ENCODE measurements at regions not wholly inside any gene's neighbourhood (a gene's known extent, or its start where the extent isn't known, plus 50 kb on each side); places are given as distances from the start of the nearest gene placed in this dataset.
A peak's percentile ranks its signal among the peaks of the same experiment; 100 is the strongest.

DNA sequence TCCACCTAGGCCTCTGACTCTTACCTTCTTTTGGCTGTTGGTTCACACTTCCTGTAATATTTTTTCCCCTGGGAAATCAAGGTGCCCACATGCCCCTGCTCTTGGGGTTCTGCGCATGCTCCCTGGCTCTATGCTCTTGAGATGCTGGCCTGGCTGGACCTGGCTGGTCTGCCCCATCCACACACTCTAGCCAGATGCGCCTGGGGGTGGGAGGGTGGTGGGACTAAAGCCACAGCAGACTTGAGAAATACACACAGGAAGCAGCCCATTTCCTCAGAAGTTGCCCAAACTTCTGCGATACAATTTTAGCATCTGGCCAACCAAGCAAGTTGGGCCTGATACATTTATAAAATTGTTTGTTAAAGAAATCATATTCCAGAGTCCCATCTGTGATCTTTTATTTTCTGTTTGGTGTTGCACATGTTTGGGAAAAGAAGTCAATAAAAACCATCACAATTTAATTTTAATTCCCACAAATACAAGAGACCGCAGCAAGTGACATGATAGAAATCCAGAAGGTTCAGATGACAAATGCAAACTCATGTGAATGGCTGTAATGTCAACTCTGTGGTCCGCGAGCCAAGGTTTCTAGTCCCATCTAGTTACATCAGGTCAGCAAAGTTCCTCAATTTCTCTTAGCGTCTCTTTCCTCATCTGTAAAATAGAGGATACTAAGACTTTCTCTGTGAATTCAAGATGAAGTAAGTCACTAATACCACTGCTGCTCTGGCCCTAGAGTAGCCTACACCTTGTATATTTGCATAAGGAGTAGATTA is 55.9 kb upstream of the MEF2A start:
- no peak for DNase-seq (ENCODE audit: low spot score)
- TF ChIP-seq, protein P1, sequence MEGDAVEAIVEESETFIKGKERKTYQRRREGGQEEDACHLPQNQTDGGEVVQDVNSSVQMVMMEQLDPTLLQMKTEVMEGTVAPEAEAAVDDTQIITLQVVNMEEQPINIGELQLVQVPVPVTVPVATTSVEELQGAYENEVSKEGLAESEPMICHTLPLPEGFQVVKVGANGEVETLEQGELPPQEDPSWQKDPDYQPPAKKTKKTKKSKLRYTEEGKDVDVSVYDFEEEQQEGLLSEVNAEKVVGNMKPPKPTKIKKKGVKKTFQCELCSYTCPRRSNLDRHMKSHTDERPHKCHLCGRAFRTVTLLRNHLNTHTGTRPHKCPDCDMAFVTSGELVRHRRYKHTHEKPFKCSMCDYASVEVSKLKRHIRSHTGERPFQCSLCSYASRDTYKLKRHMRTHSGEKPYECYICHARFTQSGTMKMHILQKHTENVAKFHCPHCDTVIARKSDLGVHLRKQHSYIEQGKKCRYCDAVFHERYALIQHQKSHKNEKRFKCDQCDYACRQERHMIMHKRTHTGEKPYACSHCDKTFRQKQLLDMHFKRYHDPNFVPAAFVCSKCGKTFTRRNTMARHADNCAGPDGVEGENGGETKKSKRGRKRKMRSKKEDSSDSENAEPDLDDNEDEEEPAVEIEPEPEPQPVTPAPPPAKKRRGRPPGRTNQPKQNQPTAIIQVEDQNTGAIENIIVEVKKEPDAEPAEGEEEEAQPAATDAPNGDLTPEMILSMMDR (IDR thresholded peaks at IDR 0.05; ENCODE audit: borderline replicate concordance, control extremely low read depth, extremely low read depth, insufficient read depth, missing control alignments): no peak
- in situ Hi-C loops (cut with MboI; ENCODE audit: low sequenced_read_pairs, unreplicated experiment): no loop called here

DNA sequence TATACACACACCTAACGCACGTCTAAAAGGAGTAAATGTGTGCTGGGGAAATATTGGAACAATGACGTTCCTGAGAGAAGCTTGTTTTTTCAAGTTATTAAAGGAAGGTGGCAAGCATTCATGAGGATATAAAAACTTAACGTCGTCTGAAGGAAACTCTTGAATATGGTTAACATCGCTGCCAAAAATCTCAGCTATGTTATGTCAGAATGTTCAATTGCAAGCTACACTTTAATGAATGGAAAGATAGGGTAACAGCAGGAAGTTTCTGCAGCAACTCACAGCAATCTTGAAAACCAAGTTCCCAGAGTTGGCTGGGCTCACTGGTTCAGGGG is 54.3 kb upstream of the MEF2A start:
- DNase-seq (ENCODE audit: low spot score): no peak
- TF ChIP-seq, protein P1 (IDR thresholded peaks at IDR 0.05; ENCODE audit: borderline replicate concordance, control extremely low read depth, extremely low read depth, insufficient read depth, missing control alignments): no peak
- in situ Hi-C loops (cut with MboI; ENCODE audit: low sequenced_read_pairs, unreplicated experiment): no loop called here

DNA sequence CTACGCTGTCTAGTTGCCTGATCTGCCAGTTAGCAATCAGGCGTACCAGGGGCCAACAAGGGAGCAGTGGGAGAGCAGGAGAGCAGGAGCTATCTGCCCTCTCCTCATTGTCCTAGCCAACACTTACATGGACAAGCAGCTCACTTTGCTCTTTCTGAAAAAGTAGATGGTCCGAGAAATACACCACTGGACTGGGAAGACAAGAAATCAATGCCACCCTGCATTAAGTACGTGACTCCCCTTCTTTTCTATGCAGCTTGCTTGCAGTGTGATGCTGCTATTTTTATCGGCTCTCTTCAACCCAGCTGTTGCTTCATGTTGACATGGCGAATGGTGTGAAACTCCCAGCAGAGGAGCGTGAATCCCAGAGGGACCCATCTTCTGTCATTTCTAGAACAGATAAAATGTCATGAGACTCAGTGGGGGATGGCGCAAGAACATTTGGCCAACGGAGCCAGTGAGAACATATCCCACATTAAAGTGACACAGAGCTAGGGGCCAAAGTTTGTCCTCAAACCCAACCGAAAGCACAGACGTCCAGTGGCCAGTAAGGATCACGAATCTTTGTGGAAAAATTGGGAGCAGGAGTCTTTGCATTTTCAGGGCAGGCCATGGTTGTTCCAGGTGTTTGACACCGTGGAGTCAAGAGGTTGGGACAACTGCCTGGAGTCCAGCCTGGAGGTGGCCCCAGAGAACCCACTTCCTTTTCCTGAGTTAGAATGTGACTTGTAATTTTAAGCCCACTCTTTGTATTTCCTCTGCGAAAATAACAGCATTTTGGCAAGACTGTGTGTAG is 53.7 kb upstream of the MEF2A start:
- DNase-seq (ENCODE audit: low spot score): no peak
- in situ Hi-C loops (cut with MboI; ENCODE audit: low sequenced_read_pairs, unreplicated experiment): no loop called here
- TF ChIP-seq, protein P1 (IDR thresholded peaks at IDR 0.05; ENCODE audit: borderline replicate concordance, control extremely low read depth, extremely low read depth, insufficient read depth, missing control alignments): peak; percentile 16

DNA sequence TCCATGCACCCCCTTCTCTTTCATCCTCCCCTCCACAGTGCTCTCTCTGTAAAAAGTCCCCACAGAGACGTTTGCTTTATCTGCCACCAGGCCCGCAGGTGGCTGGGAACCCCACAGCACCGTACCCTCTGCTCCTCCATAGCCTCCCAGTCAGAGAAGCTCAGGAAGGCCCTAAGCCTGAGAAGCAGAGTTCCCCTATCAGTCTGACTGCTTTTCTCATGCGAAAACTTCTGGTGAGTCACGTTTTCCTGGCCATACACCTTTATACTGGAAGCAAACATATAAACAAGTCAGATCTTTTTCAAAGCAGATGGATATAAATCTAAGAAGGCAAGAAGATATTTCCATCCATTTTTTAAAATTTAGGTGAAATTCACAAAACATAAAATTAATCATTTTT is 51.5 kb upstream of the MEF2A start:
- TF ChIP-seq, protein P1 (IDR thresholded peaks at IDR 0.05; ENCODE audit: borderline replicate concordance, control extremely low read depth, extremely low read depth, insufficient read depth, missing control alignments): no peak
- DNase-seq (ENCODE audit: low spot score): no peak
- in situ Hi-C loops (cut with MboI; ENCODE audit: low sequenced_read_pairs, unreplicated experiment): no loop called here
